Liver (tissue), 8 donors: ENCODE measurements at regions not wholly inside any gene's neighbourhood (a gene's known extent, or its start where the extent isn't known, plus 50 kb on each side); places are given as distances from the start of the nearest gene placed in this dataset.

Experiments used
- DNase-seq: peaks from one replicate; pipeline ENCODE4 v3.0.0-alpha.2; 2017; ENCODE audit warnings: low spot score
- H3K27ac ChIP-seq, 2 donors: one replicate each; pipeline ENCODE4 v1.7.0; 2013; ENCODE audit warnings: inconsistent platforms in 2 of 2, low read length in 2 of 2, control low read depth in 1 of 2, low read depth in 1 of 2, mild to moderate bottlenecking in 1 of 2
- H3K27me3 ChIP-seq, 4 donors: one replicate each; pipeline versions ENCODE4 v1.6.1 to v1.7.0; 2013; ENCODE audit warnings: low read length in 3 of 4, inconsistent platforms in 1 of 4, mild to moderate bottlenecking in 1 of 4, moderate library complexity in 1 of 4; ENCODE audit not compliant: control insufficient read depth in 4 of 4, insufficient read depth in 4 of 4
- H3K36me3 ChIP-seq, 4 donors: one replicate each; pipeline versions ENCODE4 v1.6.1 to v1.7.0; 2013; ENCODE audit warnings: low read length in 3 of 4, mild to moderate bottlenecking in 3 of 4, low read depth in 1 of 4, moderate library complexity in 1 of 4; ENCODE audit not compliant: control insufficient read depth in 4 of 4, insufficient read depth in 3 of 4
- H3K4me1 ChIP-seq, 4 donors: one replicate each; pipeline versions ENCODE4 v1.6.1 to v1.7.0; 2013; ENCODE audit warnings: low read length in 3 of 4, mild to moderate bottlenecking in 3 of 4, moderate library complexity in 1 of 4; ENCODE audit not compliant: control insufficient read depth in 4 of 4, insufficient read depth in 4 of 4
- H3K4me3 ChIP-seq, 3 donors: one replicate each; pipeline versions ENCODE4 v1.6.1 to v1.7.0; 2013; ENCODE audit warnings: low read length in 3 of 3, control low read depth in 1 of 3, low read depth in 1 of 3, mild to moderate bottlenecking in 1 of 3
- H3K9ac ChIP-seq, 2 donors: one replicate each; pipeline ENCODE4 v1.7.0; 2013; ENCODE audit warnings: low read length in 2 of 2, mild to moderate bottlenecking in 2 of 2, moderate library complexity in 2 of 2, control low read depth in 1 of 2, low read depth in 1 of 2
- H3K9me3 ChIP-seq, 4 donors: one replicate each; pipeline versions ENCODE4 v1.6.1 to v1.7.0; 2013; ENCODE audit warnings: low read length in 3 of 4; ENCODE audit not compliant: control insufficient read depth in 4 of 4
- FOXA1 ChIP-seq: IDR thresholded peaks from 2 replicates; pipeline ENCODE4 v1.6.1; 2016; ENCODE audit warnings: antibody characterized with exemption
- FOXA2 ChIP-seq: IDR thresholded peaks from 2 replicates; pipeline ENCODE4 v1.6.1; 2016; ENCODE audit warnings: antibody characterized with exemption
- GABPA ChIP-seq, 2 donors: IDR thresholded peaks in 1 of 2; conservative IDR thresholded peaks in 1 of 2; 2 replicates each; pipeline ENCODE4 v1.6.1; 2016; ENCODE audit warnings: antibody characterized with exemption in 2 of 2, mild to moderate bottlenecking in 1 of 2, moderate library complexity in 1 of 2
- HNF4A ChIP-seq, 2 donors: conservative IDR thresholded peaks; 2 replicates each; pipeline ENCODE4 v1.6.1; 2016; ENCODE audit warnings: antibody characterized with exemption in 2 of 2, mild to moderate bottlenecking in 2 of 2
- HNF4G ChIP-seq: IDR thresholded peaks from 2 replicates; pipeline ENCODE4 v1.6.1; 2016; ENCODE audit warnings: antibody characterized with exemption
- JUND ChIP-seq, 2 donors: IDR thresholded peaks; 2 replicates each; pipeline ENCODE4 v1.6.1; 2016; ENCODE audit warnings: antibody characterized with exemption in 2 of 2
- NR2F2 ChIP-seq: IDR thresholded peaks from 2 replicates; pipeline ENCODE4 v1.6.1; 2016; ENCODE audit warnings: antibody characterized with exemption
- RAD21 ChIP-seq, 2 donors: IDR thresholded peaks; 2 replicates each; pipeline ENCODE4 v1.6.1; 2016; ENCODE audit warnings: antibody characterized with exemption in 2 of 2, mild to moderate bottlenecking in 2 of 2
- RXRA ChIP-seq, 2 donors: IDR thresholded peaks; 2 replicates each; pipeline ENCODE4 v1.6.1; 2017 to 2018; ENCODE audit warnings: antibody characterized with exemption in 2 of 2, mild to moderate bottlenecking in 1 of 2
- SP1 ChIP-seq: IDR thresholded peaks from 2 replicates; pipeline ENCODE4 v1.6.1; 2018; ENCODE audit warnings: antibody characterized with exemption, mild to moderate bottlenecking
- TAF1 ChIP-seq: conservative IDR thresholded peaks from 2 replicates; pipeline ENCODE4 v1.6.1; 2016; ENCODE audit warnings: antibody characterized with exemption, mild to moderate bottlenecking
- YY1 ChIP-seq: IDR thresholded peaks from 2 replicates; pipeline ENCODE4 v1.6.1; 2016; ENCODE audit warnings: antibody characterized with exemption, mild to moderate bottlenecking
- WGBS: extraction: QIAGEN DNeasy Blood & Tissue Kit; methylation state at CpG from one replicate; pipeline ENCODE4 v1.1.7; 2013; 5-methylcytosine and 5-hydroxymethylcytosine counted together
- TF ChIP-seq, protein P1 (sequence below): IDR thresholded peaks from 2 replicates; pipeline ENCODE4 v1.6.1; 2016; ENCODE audit warnings: antibody characterized with exemption, mild to moderate bottlenecking
- TF ChIP-seq, protein P2 (sequence below): fragments of 150-350 bp; IDR thresholded peaks from 2 replicates; pipeline ENCODE4 v1.5.1; 2017; ENCODE audit warnings: improper control_type of control experiment, low read depth, low read length; ENCODE audit not compliant: missing input control
- TF ChIP-seq, protein P3 (sequence below): IDR thresholded peaks from 2 replicates; pipeline ENCODE4 v1.6.1; 2016; ENCODE audit warnings: antibody characterized with exemption
- TF ChIP-seq, protein P4 (sequence below): IDR thresholded peaks from 2 replicates; pipeline ENCODE4 v1.6.1; 2016; ENCODE audit warnings: antibody characterized with exemption
- TF ChIP-seq, protein P5 (sequence below): IDR thresholded peaks from 2 replicates; pipeline ENCODE4 v1.6.1; 2016; ENCODE audit warnings: antibody characterized with exemption
- donor health status: healthy.
- donor health status: healthy.
- donor health status: healthy.
- donor health status: healthy.
- donor health status: healthy.

DNA sequence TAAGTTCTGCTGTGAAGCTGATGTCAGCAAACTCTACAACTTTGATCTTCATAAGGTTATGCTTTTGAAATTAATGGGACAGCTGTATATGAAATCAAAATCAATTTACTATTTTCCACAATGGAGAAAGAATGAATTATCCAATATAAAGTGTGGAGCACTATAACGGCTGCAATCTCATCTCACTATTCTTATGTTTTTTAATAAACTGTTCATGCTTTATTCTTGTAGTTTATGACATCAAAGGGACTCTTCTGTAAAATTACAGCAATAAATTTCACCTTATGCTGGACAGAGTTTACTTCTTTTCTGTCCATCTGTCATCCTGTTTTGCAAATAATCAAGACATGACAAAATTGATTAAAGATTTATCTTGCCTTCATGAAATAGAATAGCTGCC lies 192.5 kb downstream of the TECRL start:
- H3K36me3 ChIP-seq: no peaks in the 10 kb centered on the region
- no peak overlapping the region for H3K27ac ChIP-seq
- TF ChIP-seq FOXA1 (no peak), TAF1 (no peak), HNF4A (conservative IDR thresholded peaks at IDR 0.05) (no peak), RXRA (IDR thresholded peaks at IDR 0.05) (no peak), YY1 (no peak), RAD21 (IDR thresholded peaks at IDR 0.05) (no peak), FOXA2 (no peak), JUND (IDR thresholded peaks at IDR 0.05) (no peak)
- TF ChIP-seq, protein P1, sequence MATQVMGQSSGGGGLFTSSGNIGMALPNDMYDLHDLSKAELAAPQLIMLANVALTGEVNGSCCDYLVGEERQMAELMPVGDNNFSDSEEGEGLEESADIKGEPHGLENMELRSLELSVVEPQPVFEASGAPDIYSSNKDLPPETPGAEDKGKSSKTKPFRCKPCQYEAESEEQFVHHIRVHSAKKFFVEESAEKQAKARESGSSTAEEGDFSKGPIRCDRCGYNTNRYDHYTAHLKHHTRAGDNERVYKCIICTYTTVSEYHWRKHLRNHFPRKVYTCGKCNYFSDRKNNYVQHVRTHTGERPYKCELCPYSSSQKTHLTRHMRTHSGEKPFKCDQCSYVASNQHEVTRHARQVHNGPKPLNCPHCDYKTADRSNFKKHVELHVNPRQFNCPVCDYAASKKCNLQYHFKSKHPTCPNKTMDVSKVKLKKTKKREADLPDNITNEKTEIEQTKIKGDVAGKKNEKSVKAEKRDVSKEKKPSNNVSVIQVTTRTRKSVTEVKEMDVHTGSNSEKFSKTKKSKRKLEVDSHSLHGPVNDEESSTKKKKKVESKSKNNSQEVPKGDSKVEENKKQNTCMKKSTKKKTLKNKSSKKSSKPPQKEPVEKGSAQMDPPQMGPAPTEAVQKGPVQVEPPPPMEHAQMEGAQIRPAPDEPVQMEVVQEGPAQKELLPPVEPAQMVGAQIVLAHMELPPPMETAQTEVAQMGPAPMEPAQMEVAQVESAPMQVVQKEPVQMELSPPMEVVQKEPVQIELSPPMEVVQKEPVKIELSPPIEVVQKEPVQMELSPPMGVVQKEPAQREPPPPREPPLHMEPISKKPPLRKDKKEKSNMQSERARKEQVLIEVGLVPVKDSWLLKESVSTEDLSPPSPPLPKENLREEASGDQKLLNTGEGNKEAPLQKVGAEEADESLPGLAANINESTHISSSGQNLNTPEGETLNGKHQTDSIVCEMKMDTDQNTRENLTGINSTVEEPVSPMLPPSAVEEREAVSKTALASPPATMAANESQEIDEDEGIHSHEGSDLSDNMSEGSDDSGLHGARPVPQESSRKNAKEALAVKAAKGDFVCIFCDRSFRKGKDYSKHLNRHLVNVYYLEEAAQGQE: no peak
- TF ChIP-seq, protein P2, sequence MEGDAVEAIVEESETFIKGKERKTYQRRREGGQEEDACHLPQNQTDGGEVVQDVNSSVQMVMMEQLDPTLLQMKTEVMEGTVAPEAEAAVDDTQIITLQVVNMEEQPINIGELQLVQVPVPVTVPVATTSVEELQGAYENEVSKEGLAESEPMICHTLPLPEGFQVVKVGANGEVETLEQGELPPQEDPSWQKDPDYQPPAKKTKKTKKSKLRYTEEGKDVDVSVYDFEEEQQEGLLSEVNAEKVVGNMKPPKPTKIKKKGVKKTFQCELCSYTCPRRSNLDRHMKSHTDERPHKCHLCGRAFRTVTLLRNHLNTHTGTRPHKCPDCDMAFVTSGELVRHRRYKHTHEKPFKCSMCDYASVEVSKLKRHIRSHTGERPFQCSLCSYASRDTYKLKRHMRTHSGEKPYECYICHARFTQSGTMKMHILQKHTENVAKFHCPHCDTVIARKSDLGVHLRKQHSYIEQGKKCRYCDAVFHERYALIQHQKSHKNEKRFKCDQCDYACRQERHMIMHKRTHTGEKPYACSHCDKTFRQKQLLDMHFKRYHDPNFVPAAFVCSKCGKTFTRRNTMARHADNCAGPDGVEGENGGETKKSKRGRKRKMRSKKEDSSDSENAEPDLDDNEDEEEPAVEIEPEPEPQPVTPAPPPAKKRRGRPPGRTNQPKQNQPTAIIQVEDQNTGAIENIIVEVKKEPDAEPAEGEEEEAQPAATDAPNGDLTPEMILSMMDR: no peak
- TF ChIP-seq, protein P3, sequence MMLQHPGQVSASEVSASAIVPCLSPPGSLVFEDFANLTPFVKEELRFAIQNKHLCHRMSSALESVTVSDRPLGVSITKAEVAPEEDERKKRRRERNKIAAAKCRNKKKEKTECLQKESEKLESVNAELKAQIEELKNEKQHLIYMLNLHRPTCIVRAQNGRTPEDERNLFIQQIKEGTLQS: no peak
- H3K4me1 ChIP-seq: no peaks in the 10 kb centered on the region
- H3K27me3 ChIP-seq: no peaks in the 10 kb centered on the region
- DNase-seq: no peak
- H3K9ac ChIP-seq: no peak overlapping the region
- 72% methylated on average over 1 of the region's 1 CpG for WGBS
- no peak overlapping the region for H3K4me3 ChIP-seq
- H3K9me3 ChIP-seq: no peaks in the 10 kb centered on the region

DNA sequence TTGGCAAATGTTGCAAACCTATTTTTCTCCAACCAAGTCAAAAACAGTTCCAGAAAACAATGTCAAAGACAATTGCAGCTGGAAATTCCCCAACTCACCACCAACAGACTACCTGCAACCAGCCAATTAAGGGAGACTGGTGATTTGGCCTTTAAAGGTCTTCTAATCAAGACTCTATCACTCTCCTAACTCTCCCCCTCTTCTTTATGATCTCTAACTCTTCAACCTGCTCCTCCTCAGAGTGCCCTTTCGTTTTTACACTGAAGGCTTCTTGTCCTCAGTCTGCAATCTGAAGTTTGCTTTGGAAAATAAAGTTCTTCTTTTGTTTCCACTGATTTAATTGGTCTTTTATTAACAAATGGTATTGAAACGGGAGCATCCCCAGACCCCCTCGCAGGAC lies 203.9 kb downstream of the TECRL start:
- Histone ChIP-seq H3K9ac (no peak overlapping the region), H3K27me3 (no peaks in the 10 kb centered on the region), H3K9me3 (peaks cover 0 to 4% (median 0%) of the 10 kb centered on the region in 4 donors), H3K4me3 (no peak overlapping the region), H3K27ac (no peak overlapping the region), H3K4me1 (no peaks in the 10 kb centered on the region), H3K36me3 (no peaks in the 10 kb centered on the region)
- no peak for DNase-seq
- WGBS: 54% methylated on average over 3 of the region's 3 CpGs
- TF ChIP-seq, protein P1: no peak
- TF ChIP-seq FOXA1 (no peak), TAF1 (no peak), JUND (IDR thresholded peaks at IDR 0.05) (no peak), HNF4A (conservative IDR thresholded peaks at IDR 0.05) (no peak), GABPA (IDR thresholded peaks at IDR 0.05 in 1 of 2, conservative IDR thresholded peaks at IDR 0.05 in 1 of 2) (no peak), RAD21 (IDR thresholded peaks at IDR 0.05) (no peak), SP1 (no peak), HNF4G (no peak), FOXA2 (no peak), NR2F2 (no peak), YY1 (no peak)
- TF ChIP-seq, protein P3: no peak
- TF ChIP-seq, protein P4, sequence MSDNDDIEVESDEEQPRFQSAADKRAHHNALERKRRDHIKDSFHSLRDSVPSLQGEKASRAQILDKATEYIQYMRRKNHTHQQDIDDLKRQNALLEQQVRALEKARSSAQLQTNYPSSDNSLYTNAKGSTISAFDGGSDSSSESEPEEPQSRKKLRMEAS: no peak
- TF ChIP-seq, protein P2: no peak
- TF ChIP-seq, protein P5, sequence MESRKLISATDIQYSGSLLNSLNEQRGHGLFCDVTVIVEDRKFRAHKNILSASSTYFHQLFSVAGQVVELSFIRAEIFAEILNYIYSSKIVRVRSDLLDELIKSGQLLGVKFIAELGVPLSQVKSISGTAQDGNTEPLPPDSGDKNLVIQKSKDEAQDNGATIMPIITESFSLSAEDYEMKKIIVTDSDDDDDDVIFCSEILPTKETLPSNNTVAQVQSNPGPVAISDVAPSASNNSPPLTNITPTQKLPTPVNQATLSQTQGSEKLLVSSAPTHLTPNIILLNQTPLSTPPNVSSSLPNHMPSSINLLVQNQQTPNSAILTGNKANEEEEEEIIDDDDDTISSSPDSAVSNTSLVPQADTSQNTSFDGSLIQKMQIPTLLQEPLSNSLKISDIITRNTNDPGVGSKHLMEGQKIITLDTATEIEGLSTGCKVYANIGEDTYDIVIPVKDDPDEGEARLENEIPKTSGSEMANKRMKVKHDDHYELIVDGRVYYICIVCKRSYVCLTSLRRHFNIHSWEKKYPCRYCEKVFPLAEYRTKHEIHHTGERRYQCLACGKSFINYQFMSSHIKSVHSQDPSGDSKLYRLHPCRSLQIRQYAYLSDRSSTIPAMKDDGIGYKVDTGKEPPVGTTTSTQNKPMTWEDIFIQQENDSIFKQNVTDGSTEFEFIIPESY: no peak
